T-cell (primary cell): ENCODE measurements at regions not wholly inside any gene's neighbourhood (a gene's known extent, or its start where the extent isn't known, plus 50 kb on each side); places are given as distances from the start of the nearest gene placed in this dataset.

ENCODE experiments used
- ATAC-seq, 4 experiments: fragments of 200-7000 bp in 3 of 4; fragments of 150-1000 bp in 1 of 4; cut with Tn5 transposase; replicated peaks in 1 of 4; 1 replicate in 3 of 4; 2 replicates in 1 of 4; pipeline ENCODE4 v1.10.0; 2021; ENCODE audit warnings: moderate library complexity in 3 of 4, mild to moderate bottlenecking in 2 of 4, moderate number of reproducible peaks in 1 of 4
- CTCF ChIA-PET, 2 donors: fragments of 300-600 bp; sonication (Branson Sonifier 250); formaldehyde crosslinking; loops; one replicate each; lab custom pipeline; 2022; ENCODE audit warnings: antibody characterized with exemption in 2 of 2; lab: Charles Lee
- POLR2A ChIA-PET, 2 donors: fragments of 300-600 bp; sonication (Branson Sonifier 250); formaldehyde crosslinking; loops; one replicate each; lab custom pipeline; 2022; ENCODE audit warnings: antibody characterized with exemption in 2 of 2; lab: Charles Lee
- DNase-seq, 35 experiments: peaks; one replicate each; pipeline versions ENCODE4 v3.0.0 to v3.0.0-alpha.2; 2013 to 2023
- H3K27ac ChIP-seq: one replicate; pipeline ENCODE4 v1.5.1; 2013; ENCODE audit warnings: low read length
- H3K27me3 ChIP-seq, 2 experiments: replicated peaks in 1 of 2; 1 replicate in 1 of 2; 2 replicates in 1 of 2; pipeline versions ENCODE4 v1.6.1 to v1.7.0; 2013; ENCODE audit warnings: low read length in 1 of 2, mixed read lengths in 1 of 2; ENCODE audit not compliant: control insufficient read depth in 2 of 2, insufficient read depth in 2 of 2; ENCODE audit errors: extremely low read depth in 1 of 2
- H3K36me3 ChIP-seq, 2 donors: 1 replicate in 1 of 2; 2 replicates in 1 of 2; pipeline versions ENCODE4 v1.6.1 to v1.7.0; 2013; ENCODE audit warnings: low read length in 1 of 2; ENCODE audit not compliant: control insufficient read depth in 2 of 2, insufficient read depth in 1 of 2; ENCODE audit errors: extremely low read depth in 1 of 2
- H3K4me1 ChIP-seq, 2 experiments: 1 replicate in 1 of 2; 2 replicates in 1 of 2; pipeline versions ENCODE4 v1.6.1 to v1.7.0; 2013; ENCODE audit warnings: low read length in 2 of 2, mixed read lengths in 1 of 2; ENCODE audit not compliant: insufficient read depth in 2 of 2, control insufficient read depth in 1 of 2; ENCODE audit errors: extremely low read depth in 1 of 2
- H3K4me3 ChIP-seq, 2 donors: 1 replicate in 1 of 2; 2 replicates in 1 of 2; pipeline versions ENCODE4 v1.5.1 to v1.7.0; 2013; ENCODE audit warnings: mild to moderate bottlenecking in 2 of 2, low read length in 1 of 2, moderate library complexity in 1 of 2; ENCODE audit not compliant: control insufficient read depth in 1 of 2; ENCODE audit errors: extremely low read depth in 1 of 2
- H3K9me3 ChIP-seq: 2 replicates; pipeline ENCODE4 v1.7.0; 2013
- H3K27ac Mint-ChIP-seq, 2 donors: one replicate each; pipeline ENCODE4 v1.8.0; 2020 to 2021; ENCODE audit warnings: mild to moderate bottlenecking in 2 of 2, mixed read lengths in 2 of 2
- H3K27me3 Mint-ChIP-seq, 2 donors: one replicate each; pipeline ENCODE4 v1.8.0; 2021 to 2022; ENCODE audit warnings: mixed read lengths in 2 of 2
- H3K36me3 Mint-ChIP-seq: one replicate; pipeline ENCODE4 v1.8.0; 2021; ENCODE audit warnings: mixed read lengths
- H3K4me1 Mint-ChIP-seq, 3 donors: one replicate each; pipeline ENCODE4 v1.8.0; 2020 to 2022; ENCODE audit warnings: mixed read lengths in 3 of 3, mild to moderate bottlenecking in 1 of 3
- H3K4me3 Mint-ChIP-seq, 3 donors: one replicate each; pipeline ENCODE4 v1.8.0; 2020 to 2022; ENCODE audit warnings: mild to moderate bottlenecking in 3 of 3, mixed read lengths in 3 of 3, moderate library complexity in 3 of 3
- H3K9me3 Mint-ChIP-seq, 3 donors: one replicate each; pipeline ENCODE4 v1.8.0; 2020 to 2022; ENCODE audit warnings: mixed read lengths in 3 of 3
- WGBS: methylation state at CpG from one replicate; pipeline ENCODE4 v1.1.5; 2013; ENCODE audit warnings: missing lambda C conversion rate; ENCODE audit not compliant: insufficient coverage; 5-methylcytosine and 5-hydroxymethylcytosine counted together

DNA sequence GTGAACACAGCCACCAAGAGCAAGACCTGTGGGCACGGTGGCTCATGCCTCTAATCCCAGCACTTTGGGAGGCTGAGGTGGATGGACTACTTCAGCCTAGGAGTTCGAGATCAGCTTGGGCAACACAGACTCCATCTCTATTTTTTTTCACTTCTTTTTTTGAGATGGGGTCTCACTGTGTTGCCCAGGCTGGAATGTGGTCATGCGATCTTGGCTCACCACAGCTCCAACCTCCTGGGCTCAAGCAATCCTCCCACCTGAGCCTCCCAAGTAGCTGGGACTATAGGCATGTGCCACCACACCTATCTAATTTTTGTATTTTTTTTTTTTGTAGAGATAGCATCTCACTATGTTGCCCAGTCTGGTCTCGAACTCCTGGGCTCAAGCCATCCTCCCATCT lies 54.4 kb upstream of the SPRED2 start:
- WGBS, result 100% methylated on average over 1 of the region's 4 CpGs
- peaks cover 11 to 13% (median 12%) of the 10 kb centered on the region in 3 donors for H3K9me3 Mint-ChIP-seq

DNA sequence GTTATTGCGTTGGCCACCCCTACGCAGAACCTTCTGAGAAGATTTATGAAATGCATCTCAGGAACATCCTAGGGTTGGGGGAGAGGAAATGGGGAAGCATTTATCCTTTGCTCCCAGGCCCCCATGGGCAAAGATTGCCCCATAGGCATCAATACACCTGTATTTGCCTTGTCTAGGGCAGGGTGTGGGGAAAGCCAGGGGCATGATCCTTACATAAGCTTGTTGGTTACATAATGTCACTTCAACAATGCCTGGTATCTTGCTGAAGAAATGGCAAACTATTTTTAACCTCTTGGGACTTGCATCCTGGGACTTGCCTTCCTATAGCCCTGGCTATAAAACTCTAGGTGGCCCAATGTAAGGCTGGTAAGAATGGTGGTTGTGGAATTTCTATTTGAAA lies 53.9 kb upstream of the SPRED2 start:
- Histone ChIP-seq H3K27ac (no peak overlapping the region), H3K4me1 (no peaks in the 10 kb centered on the region), H3K36me3 (no peaks in the 10 kb centered on the region), H3K9me3 (no peaks in the 10 kb centered on the region), H3K27me3 (peaks cover 0 to 16% of the 10 kb centered on the region in 2 experiments), H3K4me3 (no peak overlapping the region)
- H3K36me3 Mint-ChIP-seq, result no peaks in the 10 kb centered on the region
- WGBS, result no CpG with 5 or more reads among the region's 2 CpGs
- no peaks in the 10 kb centered on the region for H3K4me1 Mint-ChIP-seq
- ChIA-PET POLR2A (no interaction called here), CTCF (no interaction called here)
- H3K27ac Mint-ChIP-seq, result no peak overlapping the region
- H3K4me3 Mint-ChIP-seq, result no peak overlapping the region
- H3K9me3 Mint-ChIP-seq, result peaks cover 11 to 13% (median 12%) of the 10 kb centered on the region in 3 donors
- DNase-seq (no peak), ATAC-seq (no peak)
- peaks cover 13 to 23% of the 10 kb centered on the region in 2 donors for H3K27me3 Mint-ChIP-seq

More for the DNA sequence above, 54.4 kb upstream of the SPRED2 start:
- Mint-ChIP-seq H3K4me3 (no peak overlapping the region), H3K27me3 (peaks cover 13 to 26% of the 10 kb centered on the region in 2 donors), H3K4me1 (no peaks in the 10 kb centered on the region), H3K27ac (no peak overlapping the region), H3K36me3 (no peaks in the 10 kb centered on the region)
- ChIA-PET POLR2A (no interaction called here), CTCF (no interaction called here)
- no peaks in the 10 kb centered on the region for H3K36me3 ChIP-seq
- ATAC-seq (no peak), DNase-seq (no peak)
- H3K9me3 ChIP-seq, result no peaks in the 10 kb centered on the region
- no peak overlapping the region for H3K27ac ChIP-seq
- no peaks in the 10 kb centered on the region for H3K4me1 ChIP-seq
- peaks cover 0 to 17% of the 10 kb centered on the region in 2 experiments for H3K27me3 ChIP-seq
- no peak overlapping the region for H3K4me3 ChIP-seq

DNA sequence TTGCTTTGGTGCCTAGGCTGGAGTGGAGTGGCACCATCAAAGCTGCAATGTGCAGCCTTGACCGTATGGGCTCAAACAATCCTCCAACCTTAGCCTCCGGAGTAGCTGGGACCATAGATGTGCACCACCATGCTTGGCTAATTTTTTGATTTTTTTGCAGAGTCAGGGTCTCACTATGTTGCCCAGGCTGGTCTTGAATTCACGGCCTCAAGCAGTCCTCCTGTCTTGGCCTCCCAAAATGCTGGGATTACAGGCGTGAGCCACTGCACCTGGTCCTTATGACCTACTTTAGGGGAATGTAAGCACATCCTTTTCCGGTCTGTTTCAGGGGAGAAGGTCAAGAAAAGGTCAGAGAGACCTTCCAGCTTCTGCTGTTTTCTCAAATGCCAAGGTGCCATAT lies 53.4 kb upstream of the SPRED2 start:
- POLR2A ChIA-PET, result no interaction called here
- no peak for DNase-seq
- CTCF ChIA-PET, result no interaction called here
- ATAC-seq, result no peak
- Mint-ChIP-seq H3K36me3 (no peaks in the 10 kb centered on the region), H3K27ac (no peak overlapping the region), H3K4me3 (no peak overlapping the region), H3K4me1 (no peaks in the 10 kb centered on the region), H3K9me3 (peaks cover 11 to 13% (median 12%) of the 10 kb centered on the region in 3 donors), H3K27me3 (peaks cover 13 to 23% of the 10 kb centered on the region in 2 donors)
- no peaks in the 10 kb centered on the region for H3K4me1 ChIP-seq
- H3K36me3 ChIP-seq, result no peaks in the 10 kb centered on the region
- peaks cover 0 to 13% of the 10 kb centered on the region in 2 experiments for H3K27me3 ChIP-seq
- WGBS, result 83% methylated on average over 5 of the region's 5 CpGs
- H3K4me3 ChIP-seq, result no peak overlapping the region
- no peaks in the 10 kb centered on the region for H3K9me3 ChIP-seq
- no peak overlapping the region for H3K27ac ChIP-seq

DNA sequence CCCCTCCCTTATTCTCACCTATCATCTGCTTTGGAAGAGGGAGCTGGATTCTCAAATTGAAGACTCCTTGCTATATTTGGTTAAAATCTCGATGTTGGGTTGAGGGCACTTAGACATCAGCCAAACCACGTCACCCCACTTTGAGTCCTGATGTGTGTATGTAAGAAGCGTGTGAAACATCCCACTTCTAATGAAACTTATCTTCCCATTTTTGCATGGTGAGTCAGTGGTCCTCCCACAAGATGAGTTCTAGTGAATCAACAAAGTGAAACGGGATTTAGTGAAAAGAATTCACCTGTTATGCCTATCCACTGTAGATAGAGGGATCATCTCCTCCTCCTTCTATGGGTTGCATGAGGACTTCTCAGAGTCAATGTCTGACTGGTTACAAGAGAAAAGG lies 51.4 kb upstream of the SPRED2 start:
- no peaks in the 10 kb centered on the region for H3K9me3 ChIP-seq
- no peak overlapping the region for H3K4me3 ChIP-seq
- CTCF ChIA-PET, result interaction anchor here (0.7 to 1.6 kb wide), 2 partner anchors 11 to 109 kb away, joined by 3 to 4 read pairs; no protein-coding TSS in a partner anchor
- Mint-ChIP-seq H3K27me3 (peaks cover 13 to 28% of the 10 kb centered on the region in 2 donors), H3K36me3 (no peaks in the 10 kb centered on the region), H3K4me1 (no peaks in the 10 kb centered on the region), H3K4me3 (no peak overlapping the region), H3K9me3 (peaks cover 9 to 12% (median 11%) of the 10 kb centered on the region in 3 donors), H3K27ac (no peak overlapping the region)
- DNase-seq (no peak), ATAC-seq (no peak)
- H3K27ac ChIP-seq, result no peak overlapping the region
- WGBS, result no CpG with 5 or more reads among the region's 4 CpGs
- H3K4me1 ChIP-seq, result no peaks in the 10 kb centered on the region
- H3K27me3 ChIP-seq, result peaks cover 0 to 14% of the 10 kb centered on the region in 2 experiments
- H3K36me3 ChIP-seq, result no peaks in the 10 kb centered on the region
- POLR2A ChIA-PET, result interaction anchor here in 1 of 2 donors (0.7 kb wide), 1 partner anchor 559 kb away, joined by 4 read pairs; no protein-coding TSS in a partner anchor

DNA sequence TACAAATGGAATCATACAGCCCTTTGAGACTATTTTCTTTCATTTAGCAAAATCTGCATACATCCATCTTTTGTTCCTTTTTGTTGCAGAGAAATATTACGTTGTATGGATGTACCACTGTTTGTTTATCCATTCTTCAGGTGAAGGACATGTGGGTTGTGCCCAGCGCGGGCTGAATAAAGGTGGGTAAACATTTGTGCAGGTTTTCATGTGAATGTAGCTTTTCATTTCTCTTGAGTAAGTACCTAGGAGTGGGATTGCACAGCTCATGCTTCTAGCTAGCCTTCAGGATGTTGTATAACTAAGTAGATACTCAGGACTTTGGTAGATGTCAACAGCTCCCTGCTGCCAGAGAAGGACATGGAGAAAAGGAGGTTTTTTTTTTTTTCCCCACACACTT lies 50.6 kb upstream of the SPRED2 start:
- no peak for ATAC-seq
- Mint-ChIP-seq H3K27me3 (peaks cover 10 to 24% of the 10 kb centered on the region in 2 donors), H3K4me1 (no peaks in the 10 kb centered on the region), H3K27ac (no peak overlapping the region), H3K9me3 (peaks cover 2 to 5% (median 3%) of the 10 kb centered on the region in 3 donors), H3K36me3 (no peaks in the 10 kb centered on the region), H3K4me3 (no peak overlapping the region)
- no peak for DNase-seq
- 86% methylated on average over 2 of the region's 3 CpGs for WGBS
- CTCF ChIA-PET, result interaction anchor here (0.7 to 1.6 kb wide), 2 partner anchors 10 to 108 kb away, joined by 3 to 4 read pairs; no protein-coding TSS in a partner anchor
- H3K4me1 ChIP-seq, result no peaks in the 10 kb centered on the region
- H3K27me3 ChIP-seq, result peaks cover 0 to 14% of the 10 kb centered on the region in 2 experiments
- no peaks in the 10 kb centered on the region for H3K36me3 ChIP-seq
- POLR2A ChIA-PET, result interaction anchor here (0.5 to 0.7 kb wide), 3 partner anchors 53 to 558 kb away, joined by 4 read pairs; no protein-coding TSS in a partner anchor
- no peak overlapping the region for H3K4me3 ChIP-seq
- H3K27ac ChIP-seq, result no peak overlapping the region
- H3K9me3 ChIP-seq, result no peaks in the 10 kb centered on the region
